ENCODE measurements at regions not wholly inside any gene's neighbourhood (a gene's known extent, or its start where the extent isn't known, plus 50 kb on each side); places are given as distances from the start of the nearest gene placed in this dataset.
A peak's percentile ranks its signal among the peaks of the same experiment; 100 is the strongest.
"Not testable (repeated sequence)": the region's sequence is repeated elsewhere in the genome, so short reads cannot be mapped to it uniquely, and the experiment has no call there.

DNA sequence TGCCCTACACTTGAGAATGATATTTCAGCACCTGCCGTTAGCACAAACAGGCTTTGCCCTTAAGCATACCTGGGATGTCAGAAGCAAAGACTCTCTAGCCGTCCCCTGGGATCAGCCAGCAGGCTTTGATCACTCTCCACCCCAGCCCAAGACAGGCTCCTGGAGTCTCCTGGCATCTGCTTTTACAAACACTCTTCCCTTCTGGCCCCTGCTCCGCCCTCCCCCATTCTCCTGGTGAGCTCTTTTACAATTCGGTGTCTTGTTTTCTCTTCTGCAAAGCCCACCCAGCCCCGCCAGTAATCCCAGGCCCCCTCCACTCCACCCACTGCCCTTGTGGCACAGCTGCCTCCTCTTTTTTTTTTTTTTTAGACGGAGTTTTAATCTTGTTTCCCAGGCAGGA, 50.4 kb downstream of the KATNIP start:
- Histone ChIP-seq H3K27ac (replicated peaks) (no peak overlapping the region), H3K27me3 (ENCODE audit: insufficient read depth, poor library complexity, severe bottlenecking) (no peaks in the 10 kb centered on the region), H3K4me3 (replicated peaks; ENCODE audit: insufficient read depth, low read length) (no peak overlapping the region)
- no peak for DNase-seq (ENCODE audit: low read depth in 1 of 2, low spot score in 1 of 2)
- TF ChIP-seq SPI1 (IDR thresholded peaks at IDR 0.05; ENCODE audit: borderline replicate concordance, low read depth): no peak
- TF ChIP-seq, protein P1, sequence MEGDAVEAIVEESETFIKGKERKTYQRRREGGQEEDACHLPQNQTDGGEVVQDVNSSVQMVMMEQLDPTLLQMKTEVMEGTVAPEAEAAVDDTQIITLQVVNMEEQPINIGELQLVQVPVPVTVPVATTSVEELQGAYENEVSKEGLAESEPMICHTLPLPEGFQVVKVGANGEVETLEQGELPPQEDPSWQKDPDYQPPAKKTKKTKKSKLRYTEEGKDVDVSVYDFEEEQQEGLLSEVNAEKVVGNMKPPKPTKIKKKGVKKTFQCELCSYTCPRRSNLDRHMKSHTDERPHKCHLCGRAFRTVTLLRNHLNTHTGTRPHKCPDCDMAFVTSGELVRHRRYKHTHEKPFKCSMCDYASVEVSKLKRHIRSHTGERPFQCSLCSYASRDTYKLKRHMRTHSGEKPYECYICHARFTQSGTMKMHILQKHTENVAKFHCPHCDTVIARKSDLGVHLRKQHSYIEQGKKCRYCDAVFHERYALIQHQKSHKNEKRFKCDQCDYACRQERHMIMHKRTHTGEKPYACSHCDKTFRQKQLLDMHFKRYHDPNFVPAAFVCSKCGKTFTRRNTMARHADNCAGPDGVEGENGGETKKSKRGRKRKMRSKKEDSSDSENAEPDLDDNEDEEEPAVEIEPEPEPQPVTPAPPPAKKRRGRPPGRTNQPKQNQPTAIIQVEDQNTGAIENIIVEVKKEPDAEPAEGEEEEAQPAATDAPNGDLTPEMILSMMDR (IDR thresholded peaks at IDR 0.05; ENCODE audit: insufficient read depth, low read length): no peak
- no peak for TF ChIP-seq POLR2AphosphoS5 (IDR thresholded peaks at IDR 0.05; ENCODE audit: low read depth)
- TF ChIP-seq, protein P2, sequence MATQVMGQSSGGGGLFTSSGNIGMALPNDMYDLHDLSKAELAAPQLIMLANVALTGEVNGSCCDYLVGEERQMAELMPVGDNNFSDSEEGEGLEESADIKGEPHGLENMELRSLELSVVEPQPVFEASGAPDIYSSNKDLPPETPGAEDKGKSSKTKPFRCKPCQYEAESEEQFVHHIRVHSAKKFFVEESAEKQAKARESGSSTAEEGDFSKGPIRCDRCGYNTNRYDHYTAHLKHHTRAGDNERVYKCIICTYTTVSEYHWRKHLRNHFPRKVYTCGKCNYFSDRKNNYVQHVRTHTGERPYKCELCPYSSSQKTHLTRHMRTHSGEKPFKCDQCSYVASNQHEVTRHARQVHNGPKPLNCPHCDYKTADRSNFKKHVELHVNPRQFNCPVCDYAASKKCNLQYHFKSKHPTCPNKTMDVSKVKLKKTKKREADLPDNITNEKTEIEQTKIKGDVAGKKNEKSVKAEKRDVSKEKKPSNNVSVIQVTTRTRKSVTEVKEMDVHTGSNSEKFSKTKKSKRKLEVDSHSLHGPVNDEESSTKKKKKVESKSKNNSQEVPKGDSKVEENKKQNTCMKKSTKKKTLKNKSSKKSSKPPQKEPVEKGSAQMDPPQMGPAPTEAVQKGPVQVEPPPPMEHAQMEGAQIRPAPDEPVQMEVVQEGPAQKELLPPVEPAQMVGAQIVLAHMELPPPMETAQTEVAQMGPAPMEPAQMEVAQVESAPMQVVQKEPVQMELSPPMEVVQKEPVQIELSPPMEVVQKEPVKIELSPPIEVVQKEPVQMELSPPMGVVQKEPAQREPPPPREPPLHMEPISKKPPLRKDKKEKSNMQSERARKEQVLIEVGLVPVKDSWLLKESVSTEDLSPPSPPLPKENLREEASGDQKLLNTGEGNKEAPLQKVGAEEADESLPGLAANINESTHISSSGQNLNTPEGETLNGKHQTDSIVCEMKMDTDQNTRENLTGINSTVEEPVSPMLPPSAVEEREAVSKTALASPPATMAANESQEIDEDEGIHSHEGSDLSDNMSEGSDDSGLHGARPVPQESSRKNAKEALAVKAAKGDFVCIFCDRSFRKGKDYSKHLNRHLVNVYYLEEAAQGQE (IDR thresholded peaks at IDR 0.05; ENCODE audit: insufficient replicate concordance, low read depth): no peak
- no peak for TF ChIP-seq GABPA (IDR thresholded peaks at IDR 0.05; ENCODE audit: low read depth)

DNA sequence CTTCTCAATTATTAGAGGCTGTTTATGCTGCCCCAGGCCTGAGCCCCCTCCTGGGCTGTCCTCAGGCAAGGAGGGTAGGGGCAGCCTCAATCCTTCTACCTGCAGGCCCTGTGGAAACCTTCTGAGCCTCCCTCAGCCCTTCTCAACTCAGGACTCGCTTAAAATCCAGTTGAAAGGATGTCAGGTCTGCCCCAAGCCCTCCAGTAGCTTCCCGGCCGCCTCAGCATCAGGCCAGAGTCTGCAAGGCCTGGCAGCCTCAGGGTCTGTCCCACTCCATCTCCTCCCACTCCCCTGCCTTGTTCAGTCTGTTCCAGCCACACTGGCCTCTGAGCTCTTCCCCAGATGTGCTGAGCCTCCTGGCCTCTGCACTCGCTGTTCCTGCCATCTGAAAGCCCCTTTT, 52.2 kb downstream of the KATNIP start:
- no peaks in the 10 kb centered on the region for H3K27me3 ChIP-seq (ENCODE audit: insufficient read depth, poor library complexity, severe bottlenecking)
- H3K27ac ChIP-seq (replicated peaks): no peak overlapping the region
- no peak for DNase-seq (ENCODE audit: low read depth in 1 of 2, low spot score in 1 of 2)
- TF ChIP-seq GABPA (IDR thresholded peaks at IDR 0.05; ENCODE audit: low read depth) (no peak), SPI1 (IDR thresholded peaks at IDR 0.05; ENCODE audit: borderline replicate concordance, low read depth) (no peak), POLR2AphosphoS5 (IDR thresholded peaks at IDR 0.05; ENCODE audit: low read depth) (no peak)
- TF ChIP-seq, protein P2 (IDR thresholded peaks at IDR 0.05; ENCODE audit: insufficient replicate concordance, low read depth): no peak
- TF ChIP-seq, protein P1 (IDR thresholded peaks at IDR 0.05; ENCODE audit: insufficient read depth, low read length): no peak
- H3K4me3 ChIP-seq (replicated peaks; ENCODE audit: insufficient read depth, low read length): no peak overlapping the region

DNA sequence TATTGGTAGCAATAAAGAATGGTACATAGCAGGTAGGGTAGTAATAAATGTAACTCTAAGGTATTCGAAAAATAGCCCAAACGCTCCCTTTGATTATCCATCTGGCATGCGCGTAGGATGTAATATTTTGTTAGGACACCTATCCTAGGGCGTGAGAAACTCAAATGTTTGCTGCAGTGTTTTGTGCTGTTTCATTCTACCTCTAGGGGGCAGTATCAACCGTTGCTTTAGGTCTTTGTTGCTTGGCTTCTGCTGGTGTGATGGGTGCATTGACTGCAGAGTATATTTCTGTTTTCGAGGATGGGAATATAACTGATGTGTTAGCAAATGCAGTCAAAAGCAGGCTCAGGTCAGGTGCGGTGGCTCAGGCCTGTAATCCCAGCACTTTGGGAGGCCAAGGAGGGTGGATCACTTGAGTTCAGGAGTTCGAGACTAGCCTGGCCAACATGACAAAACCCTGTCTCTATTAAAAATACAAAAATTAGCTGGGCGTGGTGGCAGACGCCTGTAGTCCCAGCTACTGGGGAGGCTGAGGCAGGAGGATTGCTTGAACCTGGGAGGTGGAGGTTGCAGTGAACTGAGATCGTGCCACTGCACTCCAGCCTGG, 55.7 kb downstream of the KATNIP start:
- not testable (repeated sequence) for H3K27me3 ChIP-seq (ENCODE audit: insufficient read depth, poor library complexity, severe bottlenecking); H3K4me3 ChIP-seq (replicated peaks; ENCODE audit: insufficient read depth, low read length); H3K27ac ChIP-seq (replicated peaks)
- DNase-seq (ENCODE audit: low read depth in 1 of 2, low spot score in 1 of 2): peak; percentile 20 to 28
- TF ChIP-seq, protein P1 (IDR thresholded peaks at IDR 0.05; ENCODE audit: insufficient read depth, low read length): peak; percentile 59

DNA sequence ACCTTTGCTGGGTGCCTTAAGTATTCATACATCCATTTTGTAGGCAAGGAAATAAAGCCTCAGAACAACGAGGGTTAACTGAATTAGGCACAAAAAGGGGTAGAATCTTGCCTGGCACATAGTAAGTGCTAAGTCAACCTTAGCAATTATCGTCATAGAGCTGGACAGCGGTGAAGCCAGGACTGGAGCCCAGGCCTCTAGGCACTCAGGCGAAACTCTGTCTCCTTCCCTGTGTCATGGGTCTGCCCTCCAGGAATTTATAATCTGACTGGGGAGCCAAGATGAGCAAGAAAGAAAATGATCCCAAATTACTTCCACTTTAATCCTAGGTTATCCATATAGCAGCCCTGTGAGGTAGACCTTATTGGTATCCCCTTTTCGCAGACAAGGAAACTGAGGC, 61.4 kb downstream of the KATNIP start:
- DNase-seq (ENCODE audit: low read depth in 1 of 2, low spot score in 1 of 2): no peak
- Histone ChIP-seq H3K27ac (replicated peaks) (no peak overlapping the region), H3K4me3 (replicated peaks; ENCODE audit: insufficient read depth, low read length) (no peak overlapping the region), H3K27me3 (ENCODE audit: insufficient read depth, poor library complexity, severe bottlenecking) (no peaks in the 10 kb centered on the region)
- TF ChIP-seq, protein P2 (IDR thresholded peaks at IDR 0.05; ENCODE audit: insufficient replicate concordance, low read depth): no peak
- TF ChIP-seq POLR2AphosphoS5 (IDR thresholded peaks at IDR 0.05; ENCODE audit: low read depth) (no peak), SPI1 (IDR thresholded peaks at IDR 0.05; ENCODE audit: borderline replicate concordance, low read depth) (no peak), GABPA (IDR thresholded peaks at IDR 0.05; ENCODE audit: low read depth) (no peak)
- TF ChIP-seq, protein P1 (IDR thresholded peaks at IDR 0.05; ENCODE audit: insufficient read depth, low read length): no peak

All from HL-60 (cell line).